Neural crest cell (in vitro differentiated cells): ENCODE measurements at regions not wholly inside any gene's neighbourhood (a gene's known extent, or its start where the extent isn't known, plus 50 kb on each side); places are given as distances from the start of the nearest gene placed in this dataset.
A peak's percentile ranks its signal among the peaks of the same experiment; 100 is the strongest.

Experiments
- DNase-seq: peaks from one replicate; pipeline ENCODE4 v3.0.0; 2021; ENCODE audit warnings: low read depth, mixed read lengths, low spot score
- H3K27ac Mint-ChIP-seq: one replicate; pipeline ENCODE4 v1.8.0; 2021; ENCODE audit warnings: mild to moderate bottlenecking, mixed read lengths; ENCODE audit not compliant: unreplicated experiment
- H3K27me3 Mint-ChIP-seq: 2 replicates; pipeline ENCODE4 v1.8.0; 2021; ENCODE audit warnings: low read depth, mild to moderate bottlenecking, mixed read lengths
- H3K36me3 Mint-ChIP-seq: 2 replicates; pipeline ENCODE4 v1.8.0; 2021; ENCODE audit warnings: low read depth, mild to moderate bottlenecking, mixed read lengths
- H3K4me1 Mint-ChIP-seq: 2 replicates; pipeline ENCODE4 v1.8.0; 2021; ENCODE audit warnings: mixed read lengths
- H3K4me3 Mint-ChIP-seq: one replicate; pipeline ENCODE4 v1.8.0; 2021; ENCODE audit warnings: mild to moderate bottlenecking, mixed read lengths
- H3K9me3 Mint-ChIP-seq: 2 replicates; pipeline ENCODE4 v1.8.0; 2021; ENCODE audit warnings: mixed read lengths
- CTCF ChIP-seq: fragments of 200-600 bp; sonication (generic); conservative IDR thresholded peaks from 2 replicates; pipeline ENCODE4 v1.5.0; 2021; ENCODE audit warnings: antibody characterized with exemption, mild to moderate bottlenecking

- Mint-ChIP-seq H3K36me3 (no peaks in the 10 kb centered on the region), H3K4me3 (no peak overlapping the region), H3K4me1 (no peaks in the 10 kb centered on the region), H3K9me3 (no peaks in the 10 kb centered on the region), H3K27me3 (no peaks in the 10 kb centered on the region), H3K27ac (no peak overlapping the region)
- peak; percentile 51 for TF ChIP-seq CTCF
- DNase-seq, result peak; percentile 4
Measured at GRCh38 chr2:35343135-35343534, 1012.4 kb upstream of the CRIM1 start.

- Mint-ChIP-seq H3K4me3 (no peak overlapping the region), H3K4me1 (no peaks in the 10 kb centered on the region), H3K36me3 (no peaks in the 10 kb centered on the region), H3K9me3 (no peaks in the 10 kb centered on the region), H3K27me3 (no peaks in the 10 kb centered on the region), H3K27ac (no peak overlapping the region)
- no peak for TF ChIP-seq CTCF
- DNase-seq, result no peak
Measured at GRCh38 chr2:35339211-35339610, 1016.4 kb upstream of the CRIM1 start.

GRCh38 chr2:35337922-35338321 lies 1017.7 kb upstream of the CRIM1 start:
- no peaks in the 10 kb centered on the region for H3K9me3 Mint-ChIP-seq
- no peak overlapping the region for H3K27ac Mint-ChIP-seq
- DNase-seq, result no peak
- H3K36me3 Mint-ChIP-seq, result no peaks in the 10 kb centered on the region
- H3K4me3 Mint-ChIP-seq, result no peak overlapping the region
- no peaks in the 10 kb centered on the region for H3K27me3 Mint-ChIP-seq
- no peaks in the 10 kb centered on the region for H3K4me1 Mint-ChIP-seq
- no peak for TF ChIP-seq CTCF

- Mint-ChIP-seq H3K4me3 (no peak overlapping the region), H3K4me1 (no peaks in the 10 kb centered on the region)
Measured at GRCh38 chr2:35314049-35314448, 1041.5 kb upstream of the CRIM1 start.

GRCh38 chr2:35301369-35301768 lies 1054.2 kb upstream of the CRIM1 start:
- Mint-ChIP-seq H3K4me1 (no peaks in the 10 kb centered on the region), H3K9me3 (no peaks in the 10 kb centered on the region), H3K27ac (no peak overlapping the region), H3K27me3 (no peaks in the 10 kb centered on the region), H3K36me3 (no peaks in the 10 kb centered on the region), H3K4me3 (no peak overlapping the region)
- DNase-seq, result no peak
- TF ChIP-seq CTCF, result no peak

More at GRCh38 chr2:35314049-35314448, 1041.5 kb upstream of the CRIM1 start:
- no peak for TF ChIP-seq CTCF
- H3K27ac Mint-ChIP-seq, result no peak overlapping the region
- no peaks in the 10 kb centered on the region for H3K27me3 Mint-ChIP-seq
- no peak for DNase-seq
- H3K9me3 Mint-ChIP-seq, result no peaks in the 10 kb centered on the region
- H3K36me3 Mint-ChIP-seq, result no peaks in the 10 kb centered on the region

- Mint-ChIP-seq H3K27me3 (no peaks in the 10 kb centered on the region), H3K4me1 (no peaks in the 10 kb centered on the region), H3K36me3 (no peaks in the 10 kb centered on the region), H3K9me3 (peaks cover 2% of the 10 kb centered on the region), H3K27ac (no peak overlapping the region), H3K4me3 (no peak overlapping the region)
- no peak for TF ChIP-seq CTCF
- no peak for DNase-seq
Measured at GRCh38 chr2:35298493-35298892, 1057.1 kb upstream of the CRIM1 start.
